Activated CD8-positive, alpha-beta T cell treated with anti-CD3 and anti-CD28 coated beads for 36 hours (primary cell): ENCODE measurements at regions not wholly inside any gene's neighbourhood (a gene's known extent, or its start where the extent isn't known, plus 50 kb on each side); places are given as distances from the start of the nearest gene placed in this dataset.

ENCODE experiments used
- ATAC-seq: fragments of 200-7000 bp; cut with Tn5 transposase; one replicate; pipeline ENCODE4 v1.10.0; 2021; ENCODE audit warnings: mild to moderate bottlenecking, moderate library complexity
- CTCF ChIA-PET: fragments of 350-600 bp; sonication (Branson Sonifier 250); formaldehyde crosslinking; loops from one replicate; lab custom pipeline; 2021; ENCODE audit warnings: antibody characterized with exemption; lab: Charles Lee
- POLR2A ChIA-PET: fragments of 350-600 bp; sonication (Branson Sonifier 250); formaldehyde crosslinking; loops from one replicate; lab custom pipeline; 2021; ENCODE audit warnings: antibody characterized with exemption; lab: Charles Lee
- DNase-seq: peaks from one replicate; pipeline ENCODE4 v3.0.0-alpha.2; 2020
- H3K27ac Mint-ChIP-seq: one replicate; pipeline ENCODE4 v1.8.0; 2021; ENCODE audit warnings: mild to moderate bottlenecking, mixed read lengths
- H3K27me3 Mint-ChIP-seq: one replicate; pipeline ENCODE4 v1.8.0; 2021; ENCODE audit warnings: mixed read lengths
- H3K36me3 Mint-ChIP-seq: one replicate; pipeline ENCODE4 v1.8.0; 2021; ENCODE audit warnings: low read depth, mixed read lengths
- H3K4me1 Mint-ChIP-seq: one replicate; pipeline ENCODE4 v1.8.0; 2021; ENCODE audit warnings: low read depth, mixed read lengths
- H3K4me3 Mint-ChIP-seq: one replicate; pipeline ENCODE4 v1.8.0; 2021; ENCODE audit warnings: mild to moderate bottlenecking, moderate library complexity, mixed read lengths
- H3K9me3 Mint-ChIP-seq: one replicate; pipeline ENCODE4 v1.8.0; 2021; ENCODE audit warnings: mixed read lengths
- CTCF ChIP-seq: fragments of 200-600 bp; IDR thresholded peaks from one replicate; pipeline ENCODE4 v1.8.0; 2022; ENCODE audit warnings: antibody characterized with exemption, mild to moderate bottlenecking
- intact Hi-C: fragments of 100-400 bp; cut with micrococcal nuclease; formaldehyde crosslinking; loops from one replicate; pipeline ENCODE4 v1.10.0; 2022

- H3K27me3 Mint-ChIP-seq = peaks cover 3% of the 10 kb centered on the region
- no peak for TF ChIP-seq CTCF
- H3K9me3 Mint-ChIP-seq = peaks cover 2% of the 10 kb centered on the region
- no peaks in the 10 kb centered on the region for H3K4me1 Mint-ChIP-seq
- DNase-seq (no peak), ATAC-seq (no peak)
- CTCF ChIA-PET = no interaction called here
- intact Hi-C loops = no loop called here
- no peak overlapping the region for H3K27ac Mint-ChIP-seq
- no peaks in the 10 kb centered on the region for H3K36me3 Mint-ChIP-seq
- POLR2A ChIA-PET = no interaction called here
- no peak overlapping the region for H3K4me3 Mint-ChIP-seq
These were observed 81.0 kb upstream of the MYOCD start for GRCh38 chr17:12584727-12585126.

- ChIA-PET POLR2A (no interaction called here), CTCF (no interaction called here)
- Mint-ChIP-seq H3K36me3 (no peaks in the 10 kb centered on the region), H3K4me1 (no peaks in the 10 kb centered on the region), H3K9me3 (peaks cover 2% of the 10 kb centered on the region), H3K4me3 (no peak overlapping the region), H3K27ac (no peak overlapping the region), H3K27me3 (peaks cover 3% of the 10 kb centered on the region)
- intact Hi-C loops = no loop called here
- ATAC-seq = no peak
- TF ChIP-seq CTCF = no peak
- DNase-seq = no peak
These were observed 77.2 kb upstream of the MYOCD start for GRCh38 chr17:12588531-12588930.

- H3K4me1 Mint-ChIP-seq = no peaks in the 10 kb centered on the region
- H3K9me3 Mint-ChIP-seq = peaks cover 4% of the 10 kb centered on the region
- no peaks in the 10 kb centered on the region for H3K27me3 Mint-ChIP-seq
- no peaks in the 10 kb centered on the region for H3K36me3 Mint-ChIP-seq
- H3K4me3 Mint-ChIP-seq = no peak overlapping the region
- no peak overlapping the region for H3K27ac Mint-ChIP-seq
- intact Hi-C loops = no loop called here
- ATAC-seq (no peak), DNase-seq (no peak)
- TF ChIP-seq CTCF = no peak
- ChIA-PET POLR2A (no interaction called here), CTCF (no interaction called here)
These were observed 75.3 kb upstream of the MYOCD start for GRCh38 chr17:12590417-12590816.

GRCh38 chr17:12591021-12591735 is 74.5 kb upstream of the MYOCD start:
- CTCF ChIA-PET = no interaction called here
- H3K27ac Mint-ChIP-seq = no peak overlapping the region
- POLR2A ChIA-PET = interaction anchor here (1.5 kb wide), 1 partner anchor 10 kb away, joined by 3 read pairs; no protein-coding TSS in a partner anchor
- intact Hi-C loops = no loop called here
- no peak for ATAC-seq
- DNase-seq = no peak
- TF ChIP-seq CTCF = no peak
- peaks cover 4% of the 10 kb centered on the region for H3K9me3 Mint-ChIP-seq
- no peaks in the 10 kb centered on the region for H3K27me3 Mint-ChIP-seq
- no peak overlapping the region for H3K4me3 Mint-ChIP-seq
- no peaks in the 10 kb centered on the region for H3K4me1 Mint-ChIP-seq
- no peaks in the 10 kb centered on the region for H3K36me3 Mint-ChIP-seq

GRCh38 chr17:12592941-12593340 is 72.7 kb upstream of the MYOCD start:
- no peak overlapping the region for H3K27ac Mint-ChIP-seq
- H3K27me3 Mint-ChIP-seq = no peaks in the 10 kb centered on the region
- H3K4me3 Mint-ChIP-seq = no peak overlapping the region
- ChIA-PET CTCF (no interaction called here), POLR2A (no interaction called here)
- H3K36me3 Mint-ChIP-seq = no peaks in the 10 kb centered on the region
- no peak for TF ChIP-seq CTCF
- DNase-seq (no peak), ATAC-seq (no peak)
- H3K4me1 Mint-ChIP-seq = no peaks in the 10 kb centered on the region
- intact Hi-C loops = no loop called here
- H3K9me3 Mint-ChIP-seq = peaks cover 2% of the 10 kb centered on the region
